ENCODE measurements at regions not wholly inside any gene's neighbourhood (a gene's known extent, or its start where the extent isn't known, plus 50 kb on each side); places are given as distances from the start of the nearest gene placed in this dataset.

GRCh38 chr12:94745562-94745961, 95.2 kb upstream of the TMCC3 start:
- no peak overlapping the region for H3K9ac ChIP-seq (ENCODE audit: low read length)
- H4K20me1 ChIP-seq (ENCODE audit: insufficient read depth, low read length) = no peaks in the 10 kb centered on the region
- H3K4me1 ChIP-seq (ENCODE audit: low read length) = no peaks in the 10 kb centered on the region
- H2AFZ ChIP-seq (ENCODE audit: low read length) = no peak overlapping the region
- no peak for TF ChIP-seq CTCF (IDR thresholded peaks at IDR 0.05; ENCODE audit: low read length)
- TF ChIP-seq EZH2 (optimal IDR thresholded peaks at IDR 0.05; ENCODE audit: low read depth, low read length) = no peak
- TF ChIP-seq EZH2phosphoT487 (IDR thresholded peaks at IDR 0.05; ENCODE audit: low read length) = no peak
- no peak overlapping the region for H3K27ac ChIP-seq (ENCODE audit: low read length)
- H3K4me3 ChIP-seq (ENCODE audit: low read length) = no peak overlapping the region
- no peaks in the 10 kb centered on the region for H3K9me2 ChIP-seq (replicated peaks; ENCODE audit: insufficient read depth, low read length)
- no peak overlapping the region for H3K4me2 ChIP-seq (ENCODE audit: low read depth, low read length)
- H3K9me3 ChIP-seq (replicated peaks; ENCODE audit: insufficient read depth, low read length) = no peaks in the 10 kb centered on the region
- H3F3A ChIP-seq (ENCODE audit: insufficient read depth, low read length) = no peaks in the 10 kb centered on the region
- no peaks in the 10 kb centered on the region for H3K27me3 ChIP-seq (replicated peaks; ENCODE audit: insufficient read depth, low read length)
- no peaks in the 10 kb centered on the region for H3K36me3 ChIP-seq (replicated peaks; ENCODE audit: insufficient read depth, low read length)
- H3K79me2 ChIP-seq (ENCODE audit: low read length) = no peaks in the 10 kb centered on the region
- no peak for DNase-seq

- H3K27me3 ChIP-seq (replicated peaks; ENCODE audit: insufficient read depth, low read length) = no peaks in the 10 kb centered on the region
- no peaks in the 10 kb centered on the region for H3K9me3 ChIP-seq (replicated peaks; ENCODE audit: insufficient read depth, low read length)
- H3K4me1 ChIP-seq (ENCODE audit: low read length) = no peaks in the 10 kb centered on the region
- no peak overlapping the region for H3K4me2 ChIP-seq (ENCODE audit: low read depth, low read length)
- no peaks in the 10 kb centered on the region for H3K9me2 ChIP-seq (replicated peaks; ENCODE audit: insufficient read depth, low read length)
- no peak for DNase-seq
- TF ChIP-seq EZH2phosphoT487 (IDR thresholded peaks at IDR 0.05; ENCODE audit: low read length) (no peak), CTCF (IDR thresholded peaks at IDR 0.05; ENCODE audit: low read length) (no peak), EZH2 (optimal IDR thresholded peaks at IDR 0.05; ENCODE audit: low read depth, low read length) (no peak)
- H3K36me3 ChIP-seq (replicated peaks; ENCODE audit: insufficient read depth, low read length) = no peaks in the 10 kb centered on the region
- H4K20me1 ChIP-seq (ENCODE audit: insufficient read depth, low read length) = no peaks in the 10 kb centered on the region
- H3K4me3 ChIP-seq (ENCODE audit: low read length) = no peak overlapping the region
- H3F3A ChIP-seq (ENCODE audit: insufficient read depth, low read length) = no peaks in the 10 kb centered on the region
- no peak overlapping the region for H3K9ac ChIP-seq (ENCODE audit: low read length)
- H3K27ac ChIP-seq (ENCODE audit: low read length) = no peak overlapping the region
- H2AFZ ChIP-seq (ENCODE audit: low read length) = no peak overlapping the region
- no peaks in the 10 kb centered on the region for H3K79me2 ChIP-seq (ENCODE audit: low read length)
Observed at GRCh38 chr12:94743174-94743573, 92.8 kb upstream of the TMCC3 start.

- H3K4me1 ChIP-seq (ENCODE audit: low read length) = no peaks in the 10 kb centered on the region
- H2AFZ ChIP-seq (ENCODE audit: low read length) = no peak overlapping the region
- H3K27me3 ChIP-seq (replicated peaks; ENCODE audit: insufficient read depth, low read length) = no peaks in the 10 kb centered on the region
- H3K79me2 ChIP-seq (ENCODE audit: low read length) = no peaks in the 10 kb centered on the region
- H3K36me3 ChIP-seq (replicated peaks; ENCODE audit: insufficient read depth, low read length) = no peaks in the 10 kb centered on the region
- H3K9ac ChIP-seq (ENCODE audit: low read length) = no peak overlapping the region
- no peaks in the 10 kb centered on the region for H3F3A ChIP-seq (ENCODE audit: insufficient read depth, low read length)
- no peaks in the 10 kb centered on the region for H3K9me3 ChIP-seq (replicated peaks; ENCODE audit: insufficient read depth, low read length)
- H3K9me2 ChIP-seq (replicated peaks; ENCODE audit: insufficient read depth, low read length) = no peaks in the 10 kb centered on the region
- TF ChIP-seq EZH2 (optimal IDR thresholded peaks at IDR 0.05; ENCODE audit: low read depth, low read length) = no peak
- TF ChIP-seq CTCF (IDR thresholded peaks at IDR 0.05; ENCODE audit: low read length) = no peak
- TF ChIP-seq EZH2phosphoT487 (IDR thresholded peaks at IDR 0.05; ENCODE audit: low read length) = no peak
- H3K4me3 ChIP-seq (ENCODE audit: low read length) = no peak overlapping the region
- H3K27ac ChIP-seq (ENCODE audit: low read length) = no peak overlapping the region
- H3K4me2 ChIP-seq (ENCODE audit: low read depth, low read length) = no peak overlapping the region
- no peak for DNase-seq
- H4K20me1 ChIP-seq (ENCODE audit: insufficient read depth, low read length) = no peaks in the 10 kb centered on the region
Observed at GRCh38 chr12:94740601-94741362, 90.4 kb upstream of the TMCC3 start.
